Tibial artery (tissue), 4 donors: ENCODE measurements at regions not wholly inside any gene's neighbourhood (a gene's known extent, or its start where the extent isn't known, plus 50 kb on each side); places are given as distances from the start of the nearest gene placed in this dataset.

Experiments
- DNase-seq, 2 donors: peaks; one replicate each; pipeline ENCODE4 v3.0.0-alpha.2; 2019
- H3K27ac ChIP-seq, 2 donors: fragments of 200-600 bp; sonication (generic) in 1 of 2; 1 replicate in 1 of 2; 2 replicates in 1 of 2; pipeline ENCODE4 v1.5.1; 2018 to 2019; ENCODE audit warnings: mild to moderate bottlenecking in 1 of 2
- H3K27me3 ChIP-seq, 2 donors: fragments of 200-600 bp; sonication (generic) in 1 of 2; one replicate each; pipeline versions ENCODE4 v1.5.1 to v1.6.0; 2016 to 2019
- H3K36me3 ChIP-seq, 3 donors: fragments of 200-600 bp; sonication (generic) in 2 of 3; one replicate each; pipeline ENCODE4 v1.5.1; 2016 to 2019; ENCODE audit warnings: mild to moderate bottlenecking in 2 of 3
- H3K4me1 ChIP-seq, 4 donors: fragments of 200-600 bp; sonication (generic) in 2 of 4; 1 replicate in 3 of 4; 2 replicates in 1 of 4; pipeline ENCODE4 v1.5.1; 2016 to 2019
- H3K4me3 ChIP-seq, 2 donors: fragments of 200-600 bp; sonication (generic) in 1 of 2; 1 replicate in 1 of 2; 2 replicates in 1 of 2; pipeline ENCODE4 v1.5.1; 2018 to 2019; ENCODE audit warnings: mild to moderate bottlenecking in 2 of 2
- H3K9me3 ChIP-seq, 3 donors: fragments of 200-600 bp; sonication (generic) in 1 of 3; one replicate each; pipeline ENCODE4 v1.5.1; 2016 to 2019
- intact Hi-C: fragments of 100-400 bp; cut with DNase I; formaldehyde crosslinking; loops from one replicate; pipeline ENCODE4 v1.15.0; 2023; ENCODE audit warnings: low total_unique reads
- TF ChIP-seq, protein P1 (sequence below), 2 experiments: fragments of 200-600 bp in 1 of 2; fragments of 450-650 bp in 1 of 2; IDR thresholded peaks; one replicate each; pipeline ENCODE4 v1.5.1; 2017 to 2019; ENCODE audit warnings: antibody characterized with exemption in 2 of 2, mild to moderate bottlenecking in 1 of 2, moderate library complexity in 1 of 2

GRCh38 chr7:115146148-115146547 lies 224.3 kb downstream of the MDFIC start:
- no peak for DNase-seq
- H3K27ac ChIP-seq, result no peak overlapping the region

GRCh38 chr7:115145512-115145911 lies 223.6 kb downstream of the MDFIC start:
- intact Hi-C loops, result no loop called here
- DNase-seq, result no peak
- H3K27me3 ChIP-seq, result no peaks in the 10 kb centered on the region
- TF ChIP-seq, protein P1, sequence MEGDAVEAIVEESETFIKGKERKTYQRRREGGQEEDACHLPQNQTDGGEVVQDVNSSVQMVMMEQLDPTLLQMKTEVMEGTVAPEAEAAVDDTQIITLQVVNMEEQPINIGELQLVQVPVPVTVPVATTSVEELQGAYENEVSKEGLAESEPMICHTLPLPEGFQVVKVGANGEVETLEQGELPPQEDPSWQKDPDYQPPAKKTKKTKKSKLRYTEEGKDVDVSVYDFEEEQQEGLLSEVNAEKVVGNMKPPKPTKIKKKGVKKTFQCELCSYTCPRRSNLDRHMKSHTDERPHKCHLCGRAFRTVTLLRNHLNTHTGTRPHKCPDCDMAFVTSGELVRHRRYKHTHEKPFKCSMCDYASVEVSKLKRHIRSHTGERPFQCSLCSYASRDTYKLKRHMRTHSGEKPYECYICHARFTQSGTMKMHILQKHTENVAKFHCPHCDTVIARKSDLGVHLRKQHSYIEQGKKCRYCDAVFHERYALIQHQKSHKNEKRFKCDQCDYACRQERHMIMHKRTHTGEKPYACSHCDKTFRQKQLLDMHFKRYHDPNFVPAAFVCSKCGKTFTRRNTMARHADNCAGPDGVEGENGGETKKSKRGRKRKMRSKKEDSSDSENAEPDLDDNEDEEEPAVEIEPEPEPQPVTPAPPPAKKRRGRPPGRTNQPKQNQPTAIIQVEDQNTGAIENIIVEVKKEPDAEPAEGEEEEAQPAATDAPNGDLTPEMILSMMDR (IDR thresholded peaks at IDR 0.05), result no peak
- no peak overlapping the region for H3K4me3 ChIP-seq
- H3K36me3 ChIP-seq, result no peaks in the 10 kb centered on the region
- no peaks in the 10 kb centered on the region for H3K9me3 ChIP-seq
- H3K4me1 ChIP-seq, result no peaks in the 10 kb centered on the region
- no peak overlapping the region for H3K27ac ChIP-seq

More at GRCh38 chr7:115146148-115146547, 224.3 kb downstream of the MDFIC start:
- Histone ChIP-seq H3K9me3 (no peaks in the 10 kb centered on the region), H3K4me3 (no peak overlapping the region), H3K4me1 (no peaks in the 10 kb centered on the region), H3K36me3 (no peaks in the 10 kb centered on the region), H3K27me3 (no peaks in the 10 kb centered on the region)
- TF ChIP-seq, protein P1 (IDR thresholded peaks at IDR 0.05), result no peak
- intact Hi-C loops, result no loop called here

- Histone ChIP-seq H3K9me3 (no peaks in the 10 kb centered on the region), H3K27me3 (no peaks in the 10 kb centered on the region), H3K27ac (no peak overlapping the region), H3K4me1 (no peaks in the 10 kb centered on the region), H3K36me3 (no peaks in the 10 kb centered on the region), H3K4me3 (no peak overlapping the region)
- intact Hi-C loops, result no loop called here
- TF ChIP-seq, protein P1 (IDR thresholded peaks at IDR 0.05), result no peak
- no peak for DNase-seq
These were observed 215.9 kb downstream of the MDFIC start for GRCh38 chr7:115137816-115138215.

- H3K4me1 ChIP-seq, result no peaks in the 10 kb centered on the region
- intact Hi-C loops, result no loop called here
- H3K36me3 ChIP-seq, result no peaks in the 10 kb centered on the region
- TF ChIP-seq, protein P1 (IDR thresholded peaks at IDR 0.05), result no peak
- H3K27me3 ChIP-seq, result no peaks in the 10 kb centered on the region
- DNase-seq, result no peak
- no peak overlapping the region for H3K27ac ChIP-seq
- no peaks in the 10 kb centered on the region for H3K9me3 ChIP-seq
- no peak overlapping the region for H3K4me3 ChIP-seq
These were observed 215.0 kb downstream of the MDFIC start for GRCh38 chr7:115136796-115137443.

DNA sequence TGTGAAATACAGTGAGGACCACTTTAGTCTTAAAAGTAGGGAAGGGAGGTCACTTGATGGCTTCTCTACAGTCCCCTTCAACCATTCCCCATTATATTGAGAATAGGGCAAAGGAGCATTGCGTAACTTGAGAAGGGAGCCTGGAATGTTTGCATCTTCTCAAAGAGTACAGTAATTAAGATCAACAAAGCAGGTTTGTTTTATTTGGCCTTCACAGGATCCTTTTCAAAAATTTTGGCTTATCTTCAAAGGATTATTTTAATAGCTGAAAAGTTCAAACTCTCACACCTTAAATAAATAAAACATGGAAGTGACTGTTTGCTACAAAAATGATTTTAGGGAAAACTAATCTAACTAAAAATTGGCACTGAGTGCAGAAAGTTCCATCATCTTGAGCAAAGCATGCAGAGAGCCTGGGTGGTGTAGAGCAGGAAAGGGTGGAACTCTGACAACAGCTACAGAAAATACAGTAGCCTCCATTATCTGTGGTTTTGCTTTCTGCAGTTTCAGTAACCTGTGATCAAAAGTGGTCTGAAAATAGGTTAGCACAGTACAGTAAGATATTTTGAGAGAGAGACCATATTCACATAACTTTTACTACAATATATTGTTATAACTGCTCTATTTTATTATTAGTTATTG lies 214.0 kb downstream of the MDFIC start:
- Histone ChIP-seq H3K27ac (no peak overlapping the region), H3K4me1 (no peaks in the 10 kb centered on the region), H3K9me3 (no peaks in the 10 kb centered on the region), H3K36me3 (no peaks in the 10 kb centered on the region), H3K27me3 (no peaks in the 10 kb centered on the region), H3K4me3 (no peak overlapping the region)
- TF ChIP-seq, protein P1 (IDR thresholded peaks at IDR 0.05), result no peak
- DNase-seq, result no peak
- intact Hi-C loops, result no loop called here
